ACHN (cell line): ENCODE measurements at regions not wholly inside any gene's neighbourhood (a gene's known extent, or its start where the extent isn't known, plus 50 kb on each side); places are given as distances from the start of the nearest gene placed in this dataset.
A peak's percentile ranks its signal among the peaks of the same experiment; 100 is the strongest.

Source experiments
- DNase-seq: peaks from one replicate; pipeline ENCODE4 v3.0.0-alpha.2; 2015
- in situ Hi-C: cut with HindIII; loops from 2 replicates; pipeline ENCODE4 v1.10.0; 2017; ENCODE audit warnings: low sequenced_read_pairs, low pct_ligation_motif_present, low pct_unique_long_range_greater_than_20kb

DNA sequence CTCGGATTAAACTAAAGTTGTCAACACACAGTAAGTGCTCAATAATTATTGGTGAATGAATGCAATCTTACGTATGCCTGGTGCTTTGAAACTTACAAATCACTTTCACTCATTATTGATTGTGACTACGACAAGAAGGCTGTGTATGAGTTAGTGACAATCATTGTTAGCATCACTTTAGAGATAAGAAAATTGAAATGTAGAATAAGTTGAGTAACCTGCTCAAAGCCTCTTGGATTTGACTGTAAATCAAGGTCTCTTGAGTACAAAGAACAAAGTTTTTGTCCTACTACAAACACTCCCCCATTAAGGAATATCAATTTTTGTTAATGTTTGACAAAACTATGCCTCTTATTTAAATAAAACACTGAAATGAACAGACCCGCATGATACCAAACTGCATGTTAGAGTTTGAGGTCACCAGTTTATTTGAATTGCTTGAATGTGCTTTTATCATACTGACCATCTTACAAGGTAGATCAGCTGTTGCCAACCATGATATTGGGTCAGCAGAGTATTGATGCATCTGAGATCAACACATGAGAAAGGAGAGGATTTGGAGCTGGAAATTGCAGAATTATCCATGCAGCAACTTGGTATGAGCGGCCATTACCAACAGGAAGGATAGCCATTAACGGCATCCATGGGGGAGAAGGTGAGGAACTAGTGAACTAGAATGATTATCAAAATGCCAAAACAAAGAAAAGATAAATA, 142.1 kb downstream of the IRS1 start:
- in situ Hi-C loops, result no loop called here
- no peak for DNase-seq

DNA sequence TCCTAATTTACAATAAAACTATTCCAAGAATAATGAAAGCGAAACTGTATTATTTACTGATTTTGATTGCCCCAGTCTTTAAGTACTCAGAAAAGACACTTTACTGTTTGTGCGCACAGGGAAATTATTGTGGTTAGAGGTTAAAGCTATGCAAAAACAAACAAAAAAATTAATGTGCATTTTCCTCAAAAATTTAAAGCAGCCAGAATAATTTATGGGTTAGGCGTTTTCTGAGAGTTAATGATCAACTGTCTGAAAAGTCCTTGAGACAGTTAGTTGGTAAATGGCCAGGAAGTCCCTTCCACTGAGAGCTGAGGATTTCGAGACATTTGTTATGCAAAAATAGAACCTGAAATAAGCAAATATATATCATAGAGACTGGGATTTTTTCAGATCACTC, 143.3 kb downstream of the IRS1 start:
- in situ Hi-C loops, result no loop called here
- peak; percentile 33 for DNase-seq

DNA sequence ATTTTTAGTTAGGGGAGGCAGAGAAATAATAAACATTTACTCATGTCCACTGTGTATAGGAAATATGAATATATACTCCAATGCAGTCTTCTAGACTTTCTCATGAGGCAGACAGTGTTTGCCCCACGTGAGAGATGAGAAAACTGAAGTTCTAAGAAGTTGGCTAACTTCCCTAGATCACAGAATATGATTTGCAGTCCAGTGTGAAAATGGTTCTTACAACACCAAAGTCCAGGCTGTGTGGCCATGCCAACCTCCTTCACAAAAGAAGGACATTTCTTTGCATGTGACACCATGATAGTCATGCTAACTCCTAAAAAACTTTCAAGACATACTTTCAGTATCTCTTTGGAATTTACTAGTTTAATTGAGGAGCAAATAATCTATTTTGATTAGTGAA, 143.7 kb downstream of the IRS1 start:
- in situ Hi-C loops, result no loop called here
- no peak for DNase-seq

DNA sequence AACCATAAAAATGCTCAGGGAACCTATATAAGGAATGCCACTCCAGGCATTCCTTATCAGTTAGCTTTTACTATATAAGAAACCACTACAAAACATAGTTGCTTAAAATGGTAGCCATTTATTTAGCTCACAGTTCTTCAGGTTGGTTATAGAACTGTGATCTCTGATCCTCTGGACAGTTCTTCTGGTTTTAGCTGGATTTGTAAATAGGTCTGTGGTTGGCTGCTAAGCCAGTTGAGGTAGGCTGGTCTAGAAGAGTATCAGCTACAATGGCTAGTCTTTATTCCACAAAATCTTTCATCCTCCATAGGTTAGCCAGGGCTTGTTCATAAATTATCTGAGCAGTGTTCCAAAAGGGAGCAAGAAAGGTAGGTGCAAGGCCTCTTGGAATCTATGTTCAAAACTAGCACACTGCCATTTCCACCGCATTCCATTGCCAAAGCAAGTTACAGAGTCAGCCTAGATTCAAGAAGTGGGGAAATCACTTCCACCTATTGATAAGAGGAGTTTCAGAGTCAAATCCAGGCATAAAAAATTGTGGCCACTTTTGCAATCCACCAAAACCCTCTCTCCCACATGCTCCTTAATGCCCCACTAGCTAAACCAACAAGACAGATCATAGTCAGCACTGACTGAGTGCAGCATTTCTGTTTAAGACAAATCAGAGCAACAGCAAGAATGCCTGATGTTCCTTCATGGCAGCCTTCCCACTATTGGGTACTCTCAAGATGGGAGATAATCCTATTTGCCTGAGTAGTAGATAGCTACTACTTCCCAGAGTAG, 146.4 kb downstream of the IRS1 start:
- DNase-seq, result peak; percentile 18
- in situ Hi-C loops, result no loop called here

DNA sequence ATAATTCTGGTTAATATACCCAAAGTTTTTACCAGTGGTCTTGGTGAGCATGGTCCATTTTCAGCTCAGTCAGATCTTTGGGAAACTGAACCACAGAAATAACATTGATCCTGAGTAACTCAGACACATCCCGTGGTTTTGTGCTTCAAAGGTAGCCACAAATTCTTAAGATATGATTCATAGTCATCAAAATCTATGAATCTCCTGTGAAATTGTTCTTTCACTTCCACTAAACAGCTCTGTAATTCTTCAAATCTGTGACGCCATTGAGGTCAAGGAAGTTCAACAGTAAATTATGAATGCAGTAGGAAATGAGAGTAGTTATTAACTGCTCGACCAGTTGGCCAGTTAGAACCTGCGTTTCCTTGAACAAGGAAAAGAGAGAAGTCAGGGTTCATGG, 147.3 kb downstream of the IRS1 start:
- in situ Hi-C loops, result no loop called here
- DNase-seq, result peak; percentile 97

DNA sequence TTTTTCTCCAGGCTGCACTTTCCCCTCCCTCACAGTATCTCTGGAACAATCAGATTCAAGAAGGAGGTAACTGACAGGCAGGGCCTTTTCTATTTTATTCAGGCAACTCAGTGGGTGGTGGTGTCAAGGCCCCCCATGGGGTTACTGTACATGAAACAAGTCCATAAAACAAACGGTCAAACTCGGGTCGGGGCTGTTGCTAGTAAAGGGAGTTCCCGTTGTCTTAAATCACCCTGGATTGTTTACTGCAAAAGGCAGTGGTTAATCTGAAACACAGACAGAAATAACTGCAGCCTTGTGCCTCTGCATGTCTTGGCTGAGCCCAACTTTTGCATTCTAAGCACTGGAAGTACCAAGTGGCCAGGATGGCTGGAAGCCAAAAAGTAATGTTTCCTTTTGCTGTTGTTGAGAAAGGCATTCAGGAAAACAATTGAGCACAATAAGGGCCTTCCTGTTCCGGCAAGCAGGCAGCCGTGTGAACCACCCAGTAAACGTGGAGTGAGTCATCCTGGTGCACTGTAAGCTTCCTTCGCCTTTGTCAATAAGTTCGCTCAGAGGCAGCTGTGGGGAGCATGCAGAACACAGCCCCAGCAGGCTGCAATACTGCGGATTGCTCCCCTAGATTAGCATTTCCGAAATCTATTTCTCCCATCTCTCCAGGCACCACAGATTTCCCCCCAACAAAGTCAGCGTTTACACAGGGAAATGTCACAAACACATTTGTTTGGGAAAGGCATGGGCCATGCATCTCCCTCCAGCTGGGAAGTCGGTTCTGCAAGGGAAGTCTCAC, 149.6 kb downstream of the IRS1 start:
- in situ Hi-C loops, result no loop called here
- DNase-seq, result no peak

DNA sequence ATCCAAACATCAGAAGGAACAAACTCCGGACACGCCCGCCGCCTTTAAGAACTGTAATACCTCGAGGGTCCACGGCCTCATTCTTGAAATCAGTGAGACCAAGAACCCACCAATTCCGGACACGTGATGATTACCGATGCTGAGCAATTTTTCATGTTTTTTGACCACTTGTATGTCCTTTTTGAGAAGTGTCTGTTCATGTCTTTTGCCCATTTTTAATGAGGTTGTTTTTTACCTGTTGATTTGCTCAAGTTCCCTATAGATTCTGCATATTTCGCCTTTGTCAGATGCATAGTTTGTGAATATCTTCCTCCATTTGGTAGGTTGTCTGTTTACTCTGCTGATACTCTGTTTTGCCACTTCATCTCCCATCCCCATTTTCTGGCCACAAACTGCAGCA, 150.4 kb downstream of the IRS1 start:
- in situ Hi-C loops, result no loop called here

DNA sequence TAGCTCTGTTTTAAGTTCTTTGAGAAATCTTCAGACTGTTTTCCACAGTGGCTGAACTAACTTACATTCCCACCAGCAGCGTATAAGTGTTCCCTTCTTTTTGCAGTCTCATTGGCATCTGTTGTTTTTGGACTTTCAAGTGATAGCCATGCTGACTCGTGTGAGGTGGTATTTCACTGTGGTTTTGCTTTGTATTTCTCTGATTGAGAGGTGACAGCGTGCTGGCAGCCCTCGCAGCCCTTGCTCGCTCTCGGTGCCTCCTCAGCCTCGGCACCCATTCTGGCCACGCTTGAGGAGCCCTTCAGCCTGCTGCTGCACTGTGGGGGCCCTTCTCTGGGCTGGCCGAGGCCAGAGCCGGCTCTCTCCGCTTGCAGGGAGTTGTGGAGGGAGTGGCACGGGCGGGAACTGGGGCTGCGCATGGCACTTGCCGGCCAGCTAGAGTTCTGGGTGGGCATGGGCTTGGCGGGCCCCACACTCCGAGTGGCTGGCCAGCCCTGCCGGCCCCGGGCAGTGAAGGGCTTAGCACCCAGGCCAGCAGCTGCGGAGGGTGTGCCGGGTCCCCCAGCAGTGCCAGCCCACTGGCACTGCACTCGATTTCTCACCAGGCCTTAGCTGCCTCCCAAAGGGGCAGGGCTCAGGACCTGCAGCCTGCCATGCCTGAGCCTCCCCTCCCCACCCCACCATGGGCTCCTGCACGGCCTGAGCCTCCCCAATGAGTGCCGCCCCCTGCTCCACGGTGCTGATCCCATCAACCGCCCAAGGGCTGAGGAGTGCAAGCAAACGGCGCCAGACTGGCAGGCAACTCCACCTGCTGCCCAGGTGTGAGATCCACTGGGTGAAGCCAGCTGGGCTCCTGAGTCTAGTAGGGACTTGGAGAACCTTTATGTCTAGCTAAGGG, 151.8 kb downstream of the IRS1 start:
- DNase-seq, result no peak
- in situ Hi-C loops, result no loop called here

More for the DNA sequence above, 150.4 kb downstream of the IRS1 start:
- DNase-seq, result no peak

DNA sequence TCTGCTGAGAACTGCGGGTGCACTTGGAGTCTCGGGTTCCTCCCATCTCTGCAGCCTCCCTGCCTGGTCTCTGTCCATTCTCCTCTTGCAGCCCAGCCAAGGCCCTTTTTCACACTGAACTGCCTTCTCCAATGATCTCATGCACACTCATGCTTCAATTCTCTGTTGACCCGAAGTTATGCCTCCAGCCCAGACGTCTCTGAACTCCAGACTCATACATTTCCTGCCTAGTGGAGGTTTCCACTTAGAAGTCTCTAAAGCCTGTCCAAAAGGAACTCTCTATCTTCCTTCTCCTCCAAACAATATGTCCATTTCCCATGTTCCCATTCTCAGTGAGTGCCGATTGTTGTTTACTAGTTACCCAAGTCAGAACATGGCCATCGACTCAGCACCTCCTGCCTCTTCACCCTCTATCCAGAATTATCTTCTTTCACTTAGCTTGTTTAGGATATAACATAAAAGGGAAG, 155.2 kb downstream of the IRS1 start:
- in situ Hi-C loops, result no loop called here
- DNase-seq, result no peak

DNA sequence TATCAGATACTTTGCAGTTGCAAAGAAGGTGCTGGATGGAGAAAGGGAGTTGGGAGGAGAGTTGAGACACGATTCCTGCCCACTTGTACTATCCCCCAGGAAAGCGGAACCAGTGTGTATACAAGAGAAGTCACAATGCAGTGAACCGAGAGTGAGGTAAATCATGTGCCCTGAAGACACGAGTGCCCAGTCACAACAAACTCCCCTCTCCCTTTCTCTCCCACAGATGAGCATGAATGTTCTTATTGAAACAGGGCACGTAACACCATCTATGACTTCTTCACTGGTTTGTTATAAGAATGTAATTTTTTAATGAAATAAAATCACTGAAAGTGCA, 155.7 kb downstream of the IRS1 start:
- no peak for DNase-seq
- in situ Hi-C loops, result no loop called here

DNA sequence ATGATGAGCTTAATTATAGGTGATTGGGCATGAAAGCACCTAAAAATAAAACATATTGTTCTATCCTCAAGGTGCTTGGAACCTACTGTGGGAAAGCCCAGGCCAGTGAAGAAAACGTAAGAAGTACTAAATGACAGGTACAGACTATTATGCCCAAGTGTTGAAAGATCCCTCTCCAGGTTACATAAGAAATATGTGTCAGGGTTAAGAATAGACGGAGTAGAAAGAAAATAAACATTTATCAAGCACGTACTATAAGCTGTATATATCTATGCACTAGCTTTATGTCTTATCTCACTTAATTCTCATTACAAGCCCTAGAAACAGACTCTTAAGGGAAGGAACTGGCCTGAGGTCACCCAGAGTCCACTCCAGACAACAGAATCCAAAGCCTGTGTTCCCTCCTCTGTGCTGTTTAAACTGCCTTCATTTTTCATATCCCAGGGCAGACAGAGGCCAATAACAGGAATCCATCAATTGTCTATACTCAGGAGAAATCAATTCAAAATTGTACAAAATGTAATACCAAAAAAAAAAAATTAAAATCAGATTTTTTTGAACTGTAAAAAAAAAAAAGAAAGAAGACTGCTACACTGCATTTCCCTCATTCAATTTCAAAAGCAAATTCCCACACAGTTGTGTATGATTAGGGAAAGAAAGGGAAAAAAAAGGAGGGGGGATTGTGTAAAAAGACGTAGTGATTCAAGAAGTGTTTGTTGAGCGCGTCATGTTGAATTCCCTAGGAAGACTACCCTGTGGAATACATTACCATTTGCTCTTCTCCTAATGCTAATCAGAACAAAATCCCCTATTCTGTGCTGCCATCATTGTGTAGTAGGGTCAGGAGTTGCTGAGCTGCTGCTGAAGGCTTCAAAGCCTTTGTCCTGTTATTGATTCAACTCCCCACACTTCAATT, 156.3 kb downstream of the IRS1 start:
- in situ Hi-C loops, result no loop called here
- DNase-seq, result no peak

DNA sequence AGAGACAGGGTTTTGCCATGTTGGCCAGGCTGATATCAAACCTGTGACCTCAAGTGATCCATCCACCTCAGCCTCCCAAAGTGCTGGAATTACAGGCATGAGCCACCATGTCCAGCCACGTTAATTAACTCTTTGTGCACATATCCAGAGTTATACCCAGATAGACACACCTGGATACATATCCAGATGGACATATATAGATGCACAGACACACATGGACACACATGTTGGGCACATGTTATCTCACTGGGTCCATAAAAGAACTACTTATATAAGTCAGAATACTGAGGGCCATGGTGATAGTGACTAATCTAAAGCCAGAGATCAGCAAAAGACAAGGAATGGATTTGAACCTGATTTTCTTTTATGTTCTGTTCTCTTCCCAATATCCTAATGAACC, 158.6 kb downstream of the IRS1 start:
- no peak for DNase-seq
- in situ Hi-C loops, result no loop called here

DNA sequence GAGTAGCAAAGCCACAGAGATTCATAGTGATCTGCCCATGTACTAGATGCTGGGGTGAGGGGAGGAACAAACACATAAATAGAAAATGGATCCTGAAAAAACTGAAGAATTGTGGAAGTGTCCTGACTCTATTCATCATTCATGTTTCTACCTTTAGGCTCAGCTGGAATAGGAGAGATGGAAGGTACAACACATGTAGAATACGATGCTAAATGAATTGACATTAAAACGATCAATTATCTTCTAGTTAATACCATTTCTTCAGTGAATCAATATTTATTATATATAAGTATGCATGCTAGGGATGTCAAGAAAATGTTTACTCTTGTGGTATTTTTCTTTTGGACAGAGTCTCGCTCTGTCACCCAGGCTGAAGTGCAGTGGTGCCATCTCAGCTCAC, 159.1 kb downstream of the IRS1 start:
- no peak for DNase-seq
- in situ Hi-C loops, result no loop called here

DNA sequence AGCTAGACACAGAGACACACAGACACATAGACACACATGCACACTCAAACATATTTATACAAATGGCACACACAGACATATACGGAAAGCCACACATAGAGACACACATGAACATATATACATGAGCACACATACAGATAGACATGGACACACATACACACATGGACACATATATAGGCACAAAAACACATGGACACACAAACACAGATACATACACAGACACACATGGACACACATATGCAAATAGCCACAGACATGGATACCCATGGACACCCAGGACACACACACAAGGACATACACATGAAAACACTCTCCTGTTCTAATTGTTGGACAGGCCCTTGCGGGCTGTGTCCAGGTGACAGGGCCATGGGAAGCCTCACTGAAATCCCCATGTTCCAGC, 160.1 kb downstream of the IRS1 start:
- in situ Hi-C loops, result no loop called here

DNA sequence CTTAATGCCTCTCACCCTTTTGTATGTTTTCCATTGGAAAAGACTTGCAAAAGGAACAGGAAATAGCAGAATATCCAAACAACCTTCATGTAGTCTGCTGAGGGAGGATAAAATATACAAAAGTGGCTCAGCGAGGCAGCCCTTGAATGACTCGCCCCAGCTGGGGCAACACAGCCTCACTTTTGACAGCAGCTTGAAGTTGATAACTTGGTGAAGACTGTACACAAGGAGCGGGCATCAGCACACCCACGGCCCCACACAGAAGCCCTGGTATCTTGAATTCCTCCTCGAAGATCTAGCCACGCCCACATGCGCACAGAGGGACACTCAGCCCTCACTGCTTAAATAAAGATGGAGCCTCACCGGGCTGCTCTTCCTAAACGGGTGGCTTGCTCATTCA, 161.0 kb downstream of the IRS1 start:
- no peak for DNase-seq
- in situ Hi-C loops, result no loop called here

More for the DNA sequence above, 160.1 kb downstream of the IRS1 start:
- DNase-seq, result no peak

DNA sequence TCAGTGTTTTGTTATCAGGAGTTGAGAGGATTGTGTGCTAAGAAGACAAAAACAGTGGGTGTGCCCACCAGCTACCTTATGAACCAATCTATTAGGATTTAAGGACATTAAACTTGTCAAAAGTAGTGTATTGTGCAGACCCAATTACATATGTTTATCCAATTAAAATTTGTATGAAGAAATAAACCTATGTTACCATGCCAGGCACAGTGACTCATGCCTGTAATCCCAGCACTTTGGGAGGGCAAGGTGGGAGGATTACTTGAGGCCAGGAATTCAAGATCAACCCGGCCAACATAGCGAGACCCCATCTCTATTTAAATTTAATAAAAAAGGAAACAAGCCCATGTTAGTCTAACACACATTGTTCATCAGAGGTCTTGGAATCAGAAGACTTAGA, 162.2 kb downstream of the IRS1 start:
- in situ Hi-C loops, result no loop called here
- DNase-seq, result no peak

DNA sequence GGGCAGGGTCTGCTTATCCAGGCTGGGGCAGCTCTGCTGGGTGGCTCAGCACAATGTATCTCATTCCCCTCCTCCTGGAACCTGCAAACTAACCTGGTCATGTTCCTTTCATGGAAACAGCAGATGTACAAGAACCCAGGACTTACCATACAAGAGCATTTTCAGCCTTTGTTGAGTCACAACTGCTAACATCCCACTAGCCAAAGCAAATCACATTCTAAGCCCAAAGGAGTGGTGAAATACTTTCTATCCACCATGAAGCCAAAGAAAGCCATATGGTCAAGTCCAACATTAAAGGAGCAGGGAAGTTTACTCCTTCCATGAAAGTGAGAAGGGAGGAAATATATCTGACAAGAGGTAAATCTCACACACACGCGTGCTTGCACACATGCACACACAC, 163.0 kb downstream of the IRS1 start:
- no peak for DNase-seq
- in situ Hi-C loops, result no loop called here
